ENCODE measurements at regions not wholly inside any gene's neighbourhood (a gene's known extent, or its start where the extent isn't known, plus 50 kb on each side); places are given as distances from the start of the nearest gene placed in this dataset.

GRCh38 chr3:162138509-162138908 is 641.9 kb downstream of the OTOL1 start:
- TF ChIP-seq CTCF (IDR thresholded peaks at IDR 0.05) = no peak
- Mint-ChIP-seq H3K36me3 (ENCODE audit: low read depth) (no peaks in the 10 kb centered on the region), H3K27ac (no peak overlapping the region), H3K9me3 (peaks cover 4% of the 10 kb centered on the region), H3K4me3 (no peak overlapping the region), H3K4me1 (ENCODE audit: low read depth) (peaks cover 7% of the 10 kb centered on the region), H3K27me3 (no peaks in the 10 kb centered on the region)
- no peak overlapping the region for H3K27ac ChIP-seq (ENCODE audit: low read depth in 1 of 2, low read length in 2 of 2)
- POLR2A ChIA-PET = no interaction called here
- H3K4me3 ChIP-seq (ENCODE audit: low read length) = no peak overlapping the region
- H3K4me1 ChIP-seq (ENCODE audit: insufficient read depth, low read length) = no peaks in the 10 kb centered on the region
- DNase-seq (no peak), ATAC-seq (ENCODE audit: poor library complexity) (no peak)
- H3K9me3 ChIP-seq (ENCODE audit: control insufficient read depth in 1 of 2, insufficient read depth in 1 of 2, low read length in 2 of 2) = no peaks in the 10 kb centered on the region
- CTCF ChIA-PET = no interaction called here
- H3K27me3 ChIP-seq (ENCODE audit: control insufficient read depth in 1 of 2, insufficient read depth in 2 of 2, low read length in 2 of 2) = no peaks in the 10 kb centered on the region
- no peaks in the 10 kb centered on the region for H3K36me3 ChIP-seq (ENCODE audit: insufficient read depth, low read length)
- intact Hi-C loops (cut with DNase I, micrococcal nuclease) = no loop called here

- no peaks in the 10 kb centered on the region for H3K9me3 ChIP-seq (ENCODE audit: control insufficient read depth in 1 of 2, insufficient read depth in 1 of 2, low read length in 2 of 2)
- H3K27me3 ChIP-seq (ENCODE audit: control insufficient read depth in 1 of 2, insufficient read depth in 2 of 2, low read length in 2 of 2) = no peaks in the 10 kb centered on the region
- no peaks in the 10 kb centered on the region for H3K27me3 Mint-ChIP-seq
- TF ChIP-seq CTCF (IDR thresholded peaks at IDR 0.05) = no peak
- no peaks in the 10 kb centered on the region for H3K4me1 Mint-ChIP-seq (ENCODE audit: low read depth)
- DNase-seq = no peak
- no peaks in the 10 kb centered on the region for H3K36me3 ChIP-seq (ENCODE audit: insufficient read depth, low read length)
- no peaks in the 10 kb centered on the region for H3K36me3 Mint-ChIP-seq (ENCODE audit: low read depth)
- H3K27ac Mint-ChIP-seq = no peak overlapping the region
- H3K9me3 Mint-ChIP-seq = peaks cover 8% of the 10 kb centered on the region
- intact Hi-C loops (cut with DNase I, micrococcal nuclease) = no loop called here
- H3K27ac ChIP-seq (ENCODE audit: low read depth in 1 of 2, low read length in 2 of 2) = no peak overlapping the region
- no peak overlapping the region for H3K4me3 ChIP-seq (ENCODE audit: low read length)
- CTCF ChIA-PET = no interaction called here
- ATAC-seq (ENCODE audit: poor library complexity) = no peak
- POLR2A ChIA-PET = no interaction called here
- H3K4me1 ChIP-seq (ENCODE audit: insufficient read depth, low read length) = no peaks in the 10 kb centered on the region
- H3K4me3 Mint-ChIP-seq = no peak overlapping the region
Observed at GRCh38 chr3:162139841-162140240, 643.2 kb downstream of the OTOL1 start.

GRCh38 chr3:162141272-162141791 is 644.7 kb downstream of the OTOL1 start:
- intact Hi-C loops (cut with DNase I, micrococcal nuclease) = no loop called here
- Histone ChIP-seq H3K36me3 (ENCODE audit: insufficient read depth, low read length) (no peaks in the 10 kb centered on the region), H3K4me3 (ENCODE audit: low read length) (no peak overlapping the region), H3K27me3 (ENCODE audit: control insufficient read depth in 1 of 2, insufficient read depth in 2 of 2, low read length in 2 of 2) (no peaks in the 10 kb centered on the region), H3K4me1 (ENCODE audit: insufficient read depth, low read length) (no peaks in the 10 kb centered on the region), H3K27ac (ENCODE audit: low read depth in 1 of 2, low read length in 2 of 2) (no peak overlapping the region), H3K9me3 (ENCODE audit: control insufficient read depth in 1 of 2, insufficient read depth in 1 of 2, low read length in 2 of 2) (no peaks in the 10 kb centered on the region)
- Mint-ChIP-seq H3K27me3 (no peaks in the 10 kb centered on the region), H3K9me3 (peaks cover 6% of the 10 kb centered on the region), H3K27ac (no peak overlapping the region), H3K4me1 (ENCODE audit: low read depth) (no peaks in the 10 kb centered on the region), H3K4me3 (no peak overlapping the region), H3K36me3 (ENCODE audit: low read depth) (no peaks in the 10 kb centered on the region)
- ATAC-seq (ENCODE audit: poor library complexity) = no peak
- ChIA-PET CTCF (no interaction called here), POLR2A (no interaction called here)
- no peak for DNase-seq
- no peak for TF ChIP-seq CTCF (IDR thresholded peaks at IDR 0.05)

Measured in CD4-positive, alpha-beta T cell (primary cell).